ENCODE measurements at regions not wholly inside any gene's neighbourhood (a gene's known extent, or its start where the extent isn't known, plus 50 kb on each side); places are given as distances from the start of the nearest gene placed in this dataset.

- TF ChIP-seq, protein P1, sequence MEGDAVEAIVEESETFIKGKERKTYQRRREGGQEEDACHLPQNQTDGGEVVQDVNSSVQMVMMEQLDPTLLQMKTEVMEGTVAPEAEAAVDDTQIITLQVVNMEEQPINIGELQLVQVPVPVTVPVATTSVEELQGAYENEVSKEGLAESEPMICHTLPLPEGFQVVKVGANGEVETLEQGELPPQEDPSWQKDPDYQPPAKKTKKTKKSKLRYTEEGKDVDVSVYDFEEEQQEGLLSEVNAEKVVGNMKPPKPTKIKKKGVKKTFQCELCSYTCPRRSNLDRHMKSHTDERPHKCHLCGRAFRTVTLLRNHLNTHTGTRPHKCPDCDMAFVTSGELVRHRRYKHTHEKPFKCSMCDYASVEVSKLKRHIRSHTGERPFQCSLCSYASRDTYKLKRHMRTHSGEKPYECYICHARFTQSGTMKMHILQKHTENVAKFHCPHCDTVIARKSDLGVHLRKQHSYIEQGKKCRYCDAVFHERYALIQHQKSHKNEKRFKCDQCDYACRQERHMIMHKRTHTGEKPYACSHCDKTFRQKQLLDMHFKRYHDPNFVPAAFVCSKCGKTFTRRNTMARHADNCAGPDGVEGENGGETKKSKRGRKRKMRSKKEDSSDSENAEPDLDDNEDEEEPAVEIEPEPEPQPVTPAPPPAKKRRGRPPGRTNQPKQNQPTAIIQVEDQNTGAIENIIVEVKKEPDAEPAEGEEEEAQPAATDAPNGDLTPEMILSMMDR (IDR thresholded peaks at IDR 0.05): no peak
- TF ChIP-seq ZFX (IDR thresholded peaks at IDR 0.05; ENCODE audit: borderline replicate concordance): no peak
- no peak overlapping the region for H3K27ac ChIP-seq
These were observed 69.1 kb upstream of the PCSK1 start for GRCh38 chr5:96501991-96502646.

DNA sequence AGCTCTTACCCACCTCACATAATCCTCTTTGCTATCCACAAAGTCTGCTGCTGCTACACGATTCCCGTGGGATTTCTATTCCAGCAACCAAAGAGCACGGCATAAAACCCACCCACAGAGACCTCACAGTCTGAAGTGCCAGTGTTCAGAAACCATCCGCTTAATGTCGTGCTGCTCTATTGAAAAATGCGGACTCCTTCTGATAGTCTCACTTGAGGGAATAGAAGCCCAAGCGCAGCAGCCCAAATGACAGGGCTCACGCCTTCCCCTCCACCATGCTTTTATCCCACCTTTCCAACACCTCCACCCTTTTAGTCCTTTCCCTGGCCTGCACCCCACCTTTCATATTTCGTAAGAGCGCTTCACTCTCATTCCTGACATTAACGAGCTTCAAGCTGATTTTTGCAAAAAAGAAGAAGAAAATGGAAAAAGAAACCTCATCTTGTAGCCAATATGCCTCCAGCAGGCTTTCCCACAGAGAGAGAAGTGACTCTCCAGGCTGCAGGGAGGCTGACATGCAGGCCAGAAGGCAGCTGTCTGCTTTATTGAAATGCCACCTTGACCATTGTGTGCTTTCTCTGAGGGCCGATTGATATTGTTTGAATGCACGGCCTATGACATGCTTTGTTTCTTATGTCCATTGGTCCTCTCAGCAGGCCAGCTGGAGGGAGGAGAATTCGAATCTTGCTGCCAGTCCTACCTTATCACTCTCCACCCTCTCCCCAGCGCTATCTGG, 70.6 kb upstream of the PCSK1 start:
- H3K27ac ChIP-seq: no peak overlapping the region
- TF ChIP-seq, protein P1 (IDR thresholded peaks at IDR 0.05): no peak
- TF ChIP-seq ZFX (IDR thresholded peaks at IDR 0.05; ENCODE audit: borderline replicate concordance): no peak

DNA sequence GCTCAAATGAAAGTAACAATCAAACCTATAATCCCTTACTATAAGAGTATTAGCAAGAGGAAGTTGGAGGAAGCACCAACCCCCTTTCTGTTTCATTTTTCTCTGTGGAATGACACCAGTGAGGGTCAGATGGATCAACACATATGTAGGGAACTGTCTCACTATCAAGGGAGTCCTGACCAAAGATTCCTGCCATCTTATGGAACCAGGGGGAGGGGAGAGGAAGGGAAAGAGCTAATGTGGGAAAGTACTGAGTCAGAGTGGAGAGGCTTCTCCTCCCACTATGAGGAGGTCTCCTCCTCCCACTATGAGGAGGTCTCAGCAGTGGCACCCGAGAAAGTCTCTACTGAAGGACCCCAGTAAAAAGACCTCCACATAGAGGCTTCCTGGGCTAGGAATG, 73.3 kb upstream of the PCSK1 start:
- TF ChIP-seq ZFX (IDR thresholded peaks at IDR 0.05; ENCODE audit: borderline replicate concordance): no peak
- TF ChIP-seq, protein P1 (IDR thresholded peaks at IDR 0.05): no peak
- H3K27ac ChIP-seq: no peak overlapping the region

DNA sequence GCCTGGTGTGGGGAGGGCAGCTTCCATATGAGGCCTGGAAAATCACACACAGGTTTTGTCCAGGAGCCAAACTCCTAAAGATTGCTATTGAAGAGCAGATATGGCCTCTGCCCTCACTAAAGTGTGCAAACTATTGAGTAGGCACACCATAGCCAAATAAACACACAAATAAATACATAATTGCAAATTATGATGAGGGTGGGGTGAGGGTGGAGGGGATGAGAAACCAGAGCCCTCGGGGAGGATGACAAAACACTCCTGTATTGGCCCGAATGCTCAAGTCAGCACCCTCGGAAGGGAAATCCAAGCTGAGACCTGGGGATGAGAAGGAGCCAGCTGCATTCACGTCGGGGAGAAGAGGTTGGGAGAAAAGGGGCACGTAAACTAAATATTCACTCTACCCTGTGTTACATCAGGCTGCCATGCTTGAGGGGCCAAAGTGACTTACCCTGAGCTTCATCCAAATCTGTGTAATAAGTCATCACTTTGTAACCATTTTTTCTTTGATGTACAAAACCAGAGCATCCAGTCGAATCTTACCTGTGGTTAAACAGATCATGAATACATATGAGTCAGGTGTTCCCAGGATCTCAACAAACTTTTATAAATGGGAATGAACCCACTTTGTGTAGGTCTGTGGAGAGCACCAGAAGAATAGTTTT, 73.9 kb upstream of the PCSK1 start:
- TF ChIP-seq, protein P1 (IDR thresholded peaks at IDR 0.05): no peak
- no peak for TF ChIP-seq ZFX (IDR thresholded peaks at IDR 0.05; ENCODE audit: borderline replicate concordance)
- no peak overlapping the region for H3K27ac ChIP-seq

GRCh38 chr5:96509316-96509715, 76.3 kb upstream of the PCSK1 start:
- TF ChIP-seq, protein P1 (IDR thresholded peaks at IDR 0.05): no peak
- TF ChIP-seq ZFX (IDR thresholded peaks at IDR 0.05; ENCODE audit: borderline replicate concordance): no peak

DNA sequence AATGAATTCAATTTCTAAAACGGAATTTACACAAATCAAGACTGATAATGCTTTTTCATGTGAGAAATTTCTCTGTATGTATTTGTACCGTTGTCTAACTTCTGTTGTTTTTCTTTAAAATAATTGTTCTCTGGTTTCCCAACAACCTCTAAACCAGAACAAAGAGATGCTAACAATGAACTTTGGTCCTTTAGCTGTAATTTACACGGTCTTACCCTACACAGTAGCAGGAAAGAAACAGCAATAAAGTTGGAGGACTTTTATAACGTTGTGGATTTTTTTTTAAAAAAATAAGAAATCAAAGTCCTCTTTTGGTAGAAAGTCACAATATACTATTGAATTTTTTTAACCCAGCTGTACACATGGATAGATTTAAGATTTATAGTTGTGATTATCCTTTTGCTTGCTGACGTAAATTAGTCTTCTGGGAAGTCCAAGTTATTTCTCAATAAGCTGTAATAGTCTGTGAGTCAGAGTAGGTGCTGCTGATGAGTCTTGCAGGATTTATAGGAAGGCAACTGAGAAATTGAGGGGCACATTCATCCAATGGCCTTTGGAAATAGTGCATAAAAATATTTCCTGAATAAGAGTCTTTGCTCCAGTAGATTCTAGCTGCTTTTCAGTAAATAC, 76.8 kb upstream of the PCSK1 start:
- no peak overlapping the region for H3K27ac ChIP-seq
- no peak for TF ChIP-seq ZFX (IDR thresholded peaks at IDR 0.05; ENCODE audit: borderline replicate concordance)
- TF ChIP-seq, protein P1 (IDR thresholded peaks at IDR 0.05): no peak

More at GRCh38 chr5:96509316-96509715, 76.3 kb upstream of the PCSK1 start:
- no peak overlapping the region for H3K27ac ChIP-seq
